Myocyte (in vitro differentiated cells): ENCODE measurements at regions not wholly inside any gene's neighbourhood (a gene's known extent, or its start where the extent isn't known, plus 50 kb on each side); places are given as distances from the start of the nearest gene placed in this dataset.

Experiments used
- DNase-seq: peaks from one replicate; pipeline ENCODE4 v3.0.0-alpha.2; 2012; ENCODE audit warnings: low read depth

- peak; percentile 54 for DNase-seq
These were observed 50.0 kb upstream of the BET1 start for GRCh38 chr7:94054130-94054529.

GRCh38 chr7:94055963-94056362, 51.8 kb upstream of the BET1 start:
- no peak for DNase-seq

GRCh38 chr7:94056796-94057207, 52.6 kb upstream of the BET1 start:
- no peak for DNase-seq

- DNase-seq, result no peak
These were observed 53.8 kb upstream of the BET1 start for GRCh38 chr7:94057955-94058354.

GRCh38 chr7:94059746-94060145, 55.6 kb upstream of the BET1 start:
- DNase-seq, result no peak

- DNase-seq, result peak; percentile 30
These were observed 56.6 kb upstream of the BET1 start for GRCh38 chr7:94060752-94061151.

GRCh38 chr7:94061326-94061725, 57.2 kb upstream of the BET1 start:
- peak; percentile 56 for DNase-seq

DNA sequence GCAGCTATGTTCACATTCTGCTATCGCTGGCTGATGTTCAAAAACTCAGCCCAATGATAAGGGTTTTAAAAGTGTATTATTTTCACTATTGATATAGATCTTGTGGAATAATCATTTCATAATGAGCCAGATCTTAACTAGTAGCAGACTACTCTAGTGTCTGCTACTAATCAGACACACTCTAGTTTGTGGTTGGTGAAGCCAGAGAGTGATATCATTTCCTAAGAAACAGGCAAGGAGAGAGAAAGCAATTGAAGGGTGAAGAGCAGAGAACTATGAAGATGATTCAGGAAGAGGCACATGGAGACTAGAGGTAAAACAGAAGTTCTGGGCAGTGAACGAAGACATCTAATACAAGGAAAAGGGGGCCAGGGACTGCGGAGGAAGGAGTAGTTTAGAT, 58.2 kb upstream of the BET1 start:
- DNase-seq, result no peak

- no peak for DNase-seq
These were observed 60.5 kb upstream of the BET1 start for GRCh38 chr7:94064541-94065191.

DNA sequence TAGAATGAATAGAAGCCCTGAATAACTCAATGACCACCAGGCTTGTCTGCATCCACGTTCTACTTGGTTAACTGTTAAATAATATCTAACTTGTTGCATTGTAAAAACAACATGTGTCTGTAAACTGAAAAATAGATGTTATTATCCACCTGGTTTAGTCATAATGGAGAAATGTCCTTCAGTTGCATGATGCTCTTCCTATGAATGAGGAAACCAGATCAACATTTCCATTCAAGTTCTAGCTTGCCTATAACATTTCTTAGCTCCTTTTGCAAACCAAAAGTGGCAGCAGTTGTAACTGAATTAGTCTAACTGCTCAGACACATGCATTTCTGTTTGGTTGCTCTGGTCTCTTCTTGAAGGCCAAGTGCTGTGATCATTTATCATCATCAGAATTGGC, 62.9 kb upstream of the BET1 start:
- DNase-seq, result no peak

GRCh38 chr7:94067506-94067905, 63.4 kb upstream of the BET1 start:
- no peak for DNase-seq

- peak; percentile 29 for DNase-seq
These were observed 65.1 kb upstream of the BET1 start for GRCh38 chr7:94069162-94069739.

- DNase-seq, result peak; percentile 77
These were observed 76.4 kb upstream of the BET1 start for GRCh38 chr7:94080551-94080950.

DNA sequence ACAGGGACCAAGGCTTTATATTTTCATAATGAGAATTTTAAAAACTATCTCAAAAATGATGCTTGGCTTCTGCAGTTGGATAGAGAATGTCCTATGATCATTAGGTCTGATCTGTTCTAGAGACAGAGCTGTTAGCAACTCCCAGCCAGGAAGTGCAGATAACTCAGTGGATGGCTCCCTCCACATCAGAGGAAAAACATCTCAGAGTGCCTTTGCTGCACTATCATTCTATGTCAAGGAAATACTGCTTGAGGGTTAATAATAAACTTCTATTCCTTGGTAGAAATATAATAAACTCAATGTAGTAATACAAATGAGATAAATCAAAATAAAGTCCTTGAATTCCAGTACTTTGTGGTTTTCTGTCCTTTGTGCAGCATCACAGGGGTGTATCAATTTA, 78.0 kb upstream of the BET1 start:
- no peak for DNase-seq

DNA sequence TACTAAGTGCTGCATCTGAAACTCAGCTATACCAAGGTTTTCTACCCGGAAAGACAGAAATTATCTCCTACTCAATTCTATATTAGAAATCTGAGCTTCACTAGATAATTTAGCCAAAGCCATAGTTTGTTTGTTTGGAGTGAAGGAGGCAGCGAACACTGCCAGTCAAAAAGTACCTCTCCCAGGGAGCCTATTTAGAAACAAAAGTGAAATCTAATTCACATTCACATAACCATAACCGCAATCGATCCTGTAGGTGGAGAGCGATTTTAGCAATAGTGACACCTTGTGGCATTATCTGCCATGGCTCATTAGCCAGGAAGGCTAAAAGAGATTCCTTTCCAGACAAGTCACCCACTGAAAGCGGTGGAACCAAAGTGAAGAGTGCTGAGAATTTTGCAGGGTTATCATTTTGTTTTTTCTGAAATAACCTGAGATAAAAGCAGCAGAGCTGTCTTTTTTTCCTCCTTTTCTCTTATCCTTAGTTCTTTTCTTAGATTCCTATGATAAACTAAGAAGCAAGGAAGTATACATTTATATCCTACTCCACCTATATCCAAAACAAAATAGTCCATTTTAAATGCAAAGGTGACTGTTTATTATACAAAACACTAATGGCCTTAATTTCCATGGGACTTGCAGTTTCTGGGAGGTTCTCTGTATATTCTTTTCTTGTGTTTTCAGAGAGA, 83.7 kb upstream of the BET1 start:
- peak; percentile 79 for DNase-seq

DNA sequence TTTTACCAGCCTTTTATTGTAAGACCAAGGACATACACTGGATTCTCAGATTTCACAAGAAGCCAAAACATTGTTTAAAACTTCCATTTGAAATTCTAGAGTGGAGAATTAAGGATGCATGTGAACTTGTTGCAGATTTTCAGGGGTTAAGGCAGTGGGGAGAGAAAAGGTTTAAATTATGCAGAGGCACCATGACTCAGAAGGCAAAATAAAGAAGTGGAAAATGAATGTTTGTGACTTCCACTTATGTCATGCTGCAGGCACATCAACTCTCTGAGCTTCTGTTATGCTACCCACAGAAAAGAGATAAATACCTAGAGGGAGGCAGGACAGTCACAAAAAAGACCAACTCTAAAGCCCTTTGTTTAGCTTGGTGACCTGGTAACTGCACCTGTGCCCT, 84.4 kb upstream of the BET1 start:
- peak; percentile 29 for DNase-seq

DNA sequence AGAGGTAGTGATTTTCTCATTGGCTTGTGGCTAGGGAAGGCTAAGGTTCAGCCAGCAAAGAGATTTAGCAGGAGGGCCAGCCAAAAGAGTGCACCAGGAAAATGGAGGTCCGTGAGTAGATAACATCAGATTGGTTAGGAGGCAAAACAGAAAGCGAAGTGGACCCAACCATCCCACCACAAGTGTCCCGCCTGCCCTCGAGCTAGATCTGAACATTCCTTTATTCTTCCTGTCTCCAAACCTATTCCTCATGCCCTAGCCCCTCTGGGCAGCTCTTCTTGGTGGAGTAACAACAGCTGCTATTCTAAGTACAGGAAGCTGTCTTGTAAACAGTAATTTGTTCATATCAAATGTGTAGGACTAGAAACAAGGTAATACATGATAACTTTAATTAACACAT, 85.7 kb upstream of the BET1 start:
- no peak for DNase-seq

DNA sequence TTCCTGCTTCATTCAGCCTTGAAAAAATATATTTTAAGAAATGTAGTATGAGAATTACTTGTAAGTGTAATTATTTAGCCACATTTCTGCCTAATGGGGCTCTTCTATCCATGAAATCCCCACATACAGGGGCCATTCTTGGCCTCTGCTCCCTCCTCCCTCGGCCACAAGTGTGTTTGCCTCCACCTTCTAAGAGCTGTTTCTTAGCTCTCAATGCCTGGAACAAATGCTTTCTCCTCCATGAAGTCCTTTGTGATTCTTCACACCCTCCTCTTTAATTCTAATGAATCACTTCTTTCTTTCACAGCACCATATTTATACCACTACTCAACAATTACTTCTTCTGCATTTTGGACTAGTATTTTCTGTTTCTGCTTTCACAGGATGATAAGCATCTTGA, 88.8 kb upstream of the BET1 start:
- DNase-seq, result no peak

- DNase-seq, result no peak
These were observed 90.1 kb upstream of the BET1 start for GRCh38 chr7:94094298-94094697.

GRCh38 chr7:94095316-94096009, 91.3 kb upstream of the BET1 start:
- no peak for DNase-seq

DNA sequence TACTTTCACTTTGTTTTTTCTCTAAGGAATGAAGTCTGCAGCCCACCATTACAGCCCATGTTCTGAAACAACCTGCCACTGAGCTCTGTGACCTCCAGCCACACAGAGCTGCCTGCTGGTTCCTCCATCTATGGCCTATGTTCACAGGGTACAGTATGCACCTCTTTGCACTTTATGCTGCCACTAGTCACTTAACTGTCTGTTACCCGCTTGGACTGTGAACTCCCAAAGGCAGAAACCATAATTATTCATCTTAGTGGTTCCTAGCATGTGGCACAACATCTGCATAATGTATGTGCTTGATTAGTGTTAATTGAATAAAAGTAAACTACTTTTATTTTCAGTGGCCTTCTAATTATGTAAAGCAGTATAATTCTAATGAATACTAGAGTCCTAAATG, 95.5 kb upstream of the BET1 start:
- no peak for DNase-seq

DNA sequence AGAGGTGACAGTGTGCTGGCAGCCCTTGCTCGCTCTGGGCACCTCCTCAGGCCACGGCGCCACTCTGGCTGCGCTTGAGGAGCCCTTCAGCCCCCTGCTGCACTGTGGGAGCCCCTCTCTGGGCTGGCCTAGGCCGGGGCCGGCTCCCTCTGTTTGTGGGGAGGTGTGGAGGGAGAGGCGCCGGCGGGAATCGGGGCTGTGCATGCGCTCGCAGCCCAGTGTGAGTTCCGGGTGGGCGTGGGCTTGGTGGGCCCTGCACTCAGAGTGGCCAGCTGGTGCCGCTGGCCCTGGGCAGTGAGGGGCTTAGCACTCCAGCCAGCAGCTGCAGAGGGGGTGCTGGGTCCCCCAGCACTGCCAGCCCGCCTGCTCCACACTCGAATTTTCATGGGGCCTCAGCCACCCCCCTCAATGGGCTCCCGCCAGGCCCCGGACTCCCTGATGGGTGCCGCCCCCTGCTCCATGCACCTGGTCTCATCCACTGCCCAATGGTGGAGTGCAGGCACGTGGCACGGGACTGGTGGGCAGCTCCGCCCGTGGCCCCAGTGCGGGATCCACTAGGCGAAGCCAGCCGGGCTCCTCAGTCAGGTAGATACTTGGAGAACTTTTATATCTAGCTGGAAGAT, 96.7 kb upstream of the BET1 start:
- no peak for DNase-seq
